ENCODE measurements at regions not wholly inside any gene's neighbourhood (a gene's known extent, or its start where the extent isn't known, plus 50 kb on each side); places are given as distances from the start of the nearest gene placed in this dataset.

GRCh38 chr1:222306011-222306410, 241.9 kb downstream of the HHIPL2 start:
- POLR2A ChIA-PET (ENCODE audit: unreplicated experiment), result no interaction called here
- no TSS peak for BruUV-seq (replicated peaks)

GRCh38 chr1:222301652-222302051, 246.3 kb downstream of the HHIPL2 start:
- Histone ChIP-seq H3K9ac (ENCODE audit: low read length) (no peak overlapping the region), H3K27ac (ENCODE audit: low read length) (no peak overlapping the region), H2AFZ (ENCODE audit: low read length) (no peak overlapping the region), H3K9me3 (ENCODE audit: low read length) (no peaks in the 10 kb centered on the region; the same call in 1 of the 2 replicates), H3K9me2 (replicated peaks; ENCODE audit: low read length) (no peaks in the 10 kb centered on the region), H3K4me1 (ENCODE audit: insufficient read depth, low read length) (no peaks in the 10 kb centered on the region), H3K36me3 (ENCODE audit: low read depth, low read length) (no peaks in the 10 kb centered on the region), H3K27me3 (ENCODE audit: low read length) (peaks cover 19% of the 10 kb centered on the region; the same call in 1 of the 2 replicates), H3K4me3 (ENCODE audit: low read length) (no peak overlapping the region), H4K20me1 (ENCODE audit: low read length) (no peaks in the 10 kb centered on the region), H3F3A (ENCODE audit: low read length, unreplicated experiment) (no peaks in the 10 kb centered on the region), H3K79me2 (ENCODE audit: low read length) (no peaks in the 10 kb centered on the region), H3K4me2 (ENCODE audit: low read length) (no peak overlapping the region)
- intact Hi-C loops (cut with micrococcal nuclease), result no loop called here
- ATAC-seq (no peak), DNase-seq (no peak)
- TF ChIP-seq CTCF (conservative IDR thresholded peaks at IDR 0.05; ENCODE audit: low read depth, low read length) (no peak), EZH2 (IDR thresholded peaks at IDR 0.05; ENCODE audit: low read length, unreplicated experiment) (no peak), EZH2phosphoT487 (IDR thresholded peaks at IDR 0.05; ENCODE audit: borderline replicate concordance, low read length) (no peak)
- ChIA-PET CTCF (no interaction called here), POLR2A (ENCODE audit: unreplicated experiment) (no interaction called here)
- BruUV-seq (replicated peaks), result no TSS peak

More at GRCh38 chr1:222306011-222306410, 241.9 kb downstream of the HHIPL2 start:
- CTCF ChIA-PET, result no interaction called here
- Histone ChIP-seq H3K4me1 (ENCODE audit: insufficient read depth, low read length) (no peaks in the 10 kb centered on the region), H3K9me3 (ENCODE audit: low read length) (no peaks in the 10 kb centered on the region), H3K4me2 (ENCODE audit: low read length) (no peak overlapping the region), H3K27me3 (ENCODE audit: low read length) (peaks cover 19% of the 10 kb centered on the region; the same call in 1 of the 2 replicates), H3K79me2 (ENCODE audit: low read length) (no peaks in the 10 kb centered on the region), H2AFZ (ENCODE audit: low read length) (no peak overlapping the region), H3K27ac (ENCODE audit: low read length) (no peak overlapping the region), H3K4me3 (ENCODE audit: low read length) (no peak overlapping the region), H3K9me2 (replicated peaks; ENCODE audit: low read length) (0 out of 2 replicates have a peak, but pooled peaks cover 2% of the 10 kb centered on the region), H3K36me3 (ENCODE audit: low read depth, low read length) (no peaks in the 10 kb centered on the region), H3K9ac (ENCODE audit: low read length) (no peak overlapping the region), H3F3A (ENCODE audit: low read length, unreplicated experiment) (no peaks in the 10 kb centered on the region), H4K20me1 (ENCODE audit: low read length) (no peaks in the 10 kb centered on the region)
- intact Hi-C loops (cut with micrococcal nuclease), result no loop called here
- DNase-seq (no peak), ATAC-seq (no peak)
- TF ChIP-seq EZH2 (IDR thresholded peaks at IDR 0.05; ENCODE audit: low read length, unreplicated experiment) (no peak), EZH2phosphoT487 (IDR thresholded peaks at IDR 0.05; ENCODE audit: borderline replicate concordance, low read length) (no peak), CTCF (conservative IDR thresholded peaks at IDR 0.05; ENCODE audit: low read depth, low read length) (no peak)

- no peak overlapping the region for H3K9ac ChIP-seq (ENCODE audit: low read length)
- intact Hi-C loops (cut with micrococcal nuclease), result no loop called here
- no peaks in the 10 kb centered on the region for H4K20me1 ChIP-seq (ENCODE audit: low read length)
- no peaks in the 10 kb centered on the region for H3K36me3 ChIP-seq (ENCODE audit: low read depth, low read length)
- ChIA-PET CTCF (no interaction called here), POLR2A (ENCODE audit: unreplicated experiment) (no interaction called here)
- DNase-seq (no peak), ATAC-seq (no peak)
- no TSS peak for BruUV-seq (replicated peaks)
- no peak overlapping the region for H3K27ac ChIP-seq (ENCODE audit: low read length)
- H3K9me3 ChIP-seq (ENCODE audit: low read length), result peaks cover 6% of the 10 kb centered on the region; the same call in 1 of the 2 replicates
- H2AFZ ChIP-seq (ENCODE audit: low read length), result no peak overlapping the region
- H3K4me3 ChIP-seq (ENCODE audit: low read length), result no peak overlapping the region
- no peak overlapping the region for H3K4me2 ChIP-seq (ENCODE audit: low read length)
- no peak for TF ChIP-seq CTCF (conservative IDR thresholded peaks at IDR 0.05; ENCODE audit: low read depth, low read length)
- no peak for TF ChIP-seq EZH2 (IDR thresholded peaks at IDR 0.05; ENCODE audit: low read length, unreplicated experiment)
- no peak for TF ChIP-seq EZH2phosphoT487 (IDR thresholded peaks at IDR 0.05; ENCODE audit: borderline replicate concordance, low read length)
- no peaks in the 10 kb centered on the region for H3F3A ChIP-seq (ENCODE audit: low read length, unreplicated experiment)
- peaks cover 14% of the 10 kb centered on the region; the same call in 1 of the 2 replicates for H3K27me3 ChIP-seq (ENCODE audit: low read length)
- H3K9me2 ChIP-seq (replicated peaks; ENCODE audit: low read length), result no peaks in the 10 kb centered on the region
- no peaks in the 10 kb centered on the region for H3K4me1 ChIP-seq (ENCODE audit: insufficient read depth, low read length)
- H3K79me2 ChIP-seq (ENCODE audit: low read length), result no peaks in the 10 kb centered on the region
These were observed 248.4 kb downstream of the HHIPL2 start for GRCh38 chr1:222299524-222299923.

Measured in PC-3 (cell line).